Stimulated activated CD4-positive, alpha-beta T cell treated with anti-CD3 and anti-CD28 coated beads, TNF-alpha, amount 100 ng/mL, for 48 hours (primary cell): ENCODE measurements at regions not wholly inside any gene's neighbourhood (a gene's known extent, or its start where the extent isn't known, plus 50 kb on each side); places are given as distances from the start of the nearest gene placed in this dataset.

ENCODE experiments used
- DNase-seq, 3 donors: peaks; one replicate each; pipeline ENCODE4 v3.0.0-alpha.2; 2020; ENCODE audit warnings: low read depth in 3 of 3

DNA sequence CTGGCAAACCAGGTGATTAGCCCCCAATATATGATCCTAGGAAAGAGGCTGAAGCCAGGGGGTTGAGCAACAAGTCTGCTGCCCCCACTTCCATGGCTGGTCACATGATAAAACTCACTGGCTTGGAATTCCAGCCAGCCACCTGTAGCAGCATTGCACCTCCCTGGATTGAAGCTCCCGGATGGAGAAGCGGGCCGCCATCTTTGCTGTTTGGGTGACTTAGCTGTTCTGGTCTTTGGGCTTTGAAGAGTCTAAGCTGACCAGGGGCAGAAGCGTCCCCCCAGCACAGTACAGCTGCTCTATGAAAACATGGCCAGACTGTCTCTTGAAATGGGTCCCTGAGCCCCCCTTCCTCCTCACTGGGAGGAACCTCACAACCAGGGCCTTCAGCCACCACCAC, 610.2 kb downstream of the ANXA1 start:
- DNase-seq, result no peak

DNA sequence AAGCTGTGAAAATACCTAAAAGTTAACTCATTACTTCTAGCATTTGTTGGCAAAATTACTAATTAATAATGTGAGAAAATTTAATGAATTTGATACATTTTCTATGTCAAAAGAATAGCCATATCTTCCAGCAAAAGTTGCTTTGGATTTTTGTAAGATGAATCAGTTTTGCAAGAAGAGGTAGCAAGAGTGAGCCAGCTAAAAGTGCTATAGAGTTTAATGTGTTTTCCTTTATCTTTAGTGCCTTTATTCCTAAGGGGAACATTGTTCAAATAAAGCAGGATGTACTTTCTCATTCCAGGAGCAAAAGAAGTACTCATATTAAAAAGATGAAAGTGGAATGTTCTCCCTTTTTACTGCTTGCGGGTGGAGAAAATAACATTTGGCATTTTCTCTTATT, 622.2 kb downstream of the ANXA1 start:
- DNase-seq, result no peak

DNA sequence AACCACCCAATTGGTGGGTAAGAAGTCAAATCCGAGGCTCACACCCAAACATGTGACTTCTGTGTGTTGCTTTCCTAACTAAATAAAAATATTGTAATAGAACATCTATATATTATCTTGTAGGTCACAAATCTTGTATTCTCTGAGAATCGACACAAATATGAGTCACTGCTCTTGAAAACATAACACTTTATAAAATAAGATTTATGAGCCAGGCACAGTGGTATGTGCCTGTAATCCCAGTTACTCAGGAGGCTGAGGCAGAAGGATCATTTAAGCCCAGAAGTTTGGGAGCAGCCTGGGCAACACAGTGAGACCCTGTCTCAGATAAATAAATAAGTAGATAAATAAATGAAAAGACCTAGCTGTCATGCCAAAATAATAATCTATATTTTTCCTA, 624.1 kb downstream of the ANXA1 start:
- DNase-seq, result no peak

DNA sequence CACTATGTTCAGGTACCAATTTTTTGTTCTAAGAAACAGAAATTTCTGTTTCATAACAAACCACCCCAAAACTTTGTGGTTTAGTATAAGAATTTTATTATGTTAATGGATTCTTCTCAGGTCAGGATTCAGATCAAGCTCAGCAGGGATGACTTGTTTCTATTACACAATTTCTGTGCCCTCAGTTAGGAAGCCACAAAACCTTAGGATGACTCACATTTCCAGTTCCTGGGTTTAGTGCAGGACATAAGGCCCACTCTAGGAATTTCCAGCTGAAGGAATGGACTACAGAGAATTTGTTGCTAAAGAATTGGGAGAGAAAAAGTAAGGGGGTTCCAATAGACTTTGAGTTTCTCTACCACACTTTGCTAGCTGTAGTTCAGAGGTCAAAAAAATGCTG, 629.3 kb downstream of the ANXA1 start:
- DNase-seq, result no peak

DNA sequence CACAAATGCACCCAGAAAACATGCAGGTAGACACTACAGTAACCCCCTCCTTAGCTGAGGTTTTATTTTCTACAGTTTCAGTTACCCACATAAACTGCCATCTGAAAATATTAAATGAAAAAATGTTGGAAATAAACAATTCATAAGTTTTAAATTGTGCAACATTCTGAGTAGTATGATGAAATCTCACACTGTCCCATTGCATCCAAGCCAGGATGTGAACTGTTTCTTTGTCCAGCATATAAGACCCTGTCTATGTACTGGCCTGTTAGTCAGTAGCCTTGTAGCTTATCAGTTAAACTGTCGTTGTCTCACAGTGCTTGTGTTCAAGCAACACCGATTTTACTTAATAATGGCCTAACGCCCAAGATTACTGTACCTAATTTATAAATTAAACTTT, 630.5 kb downstream of the ANXA1 start:
- DNase-seq, result no peak

DNA sequence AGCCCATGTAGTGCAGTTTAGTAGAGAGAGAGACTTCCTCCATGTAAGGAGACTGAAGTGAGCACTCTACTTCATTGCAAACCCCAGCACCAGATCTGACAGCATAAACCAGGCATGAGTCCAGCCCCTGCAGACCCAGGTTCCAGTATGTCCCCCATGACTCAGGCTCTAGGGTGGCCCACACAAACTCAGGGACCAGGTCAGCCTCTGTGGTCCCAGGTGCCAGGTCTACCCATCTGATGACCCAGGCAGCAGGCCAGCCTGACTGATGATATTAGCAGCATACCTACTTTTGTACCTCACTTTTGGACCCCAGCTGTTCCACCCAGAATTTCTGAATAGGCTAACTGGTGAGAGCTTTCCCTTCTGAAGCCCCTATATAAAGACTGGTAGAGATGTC, 647.8 kb downstream of the ANXA1 start:
- DNase-seq, result no peak

DNA sequence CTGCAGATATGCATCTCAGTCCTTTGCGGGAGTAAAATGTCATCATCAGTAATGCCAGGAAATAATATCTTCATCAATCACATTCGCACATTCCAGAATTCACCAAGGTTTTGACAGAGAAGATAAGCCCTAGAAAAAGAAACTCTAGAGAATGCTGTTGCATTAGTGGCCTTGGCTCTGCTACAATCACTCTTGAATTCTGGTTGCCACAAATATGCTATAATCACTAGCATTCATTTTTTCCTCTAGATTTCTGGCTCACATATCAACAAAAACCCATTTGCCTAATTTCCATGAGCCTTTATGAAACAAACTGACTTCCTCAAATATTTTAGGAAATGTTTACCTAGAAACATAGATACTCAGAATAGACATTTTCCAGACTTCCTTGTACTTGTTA, 653.4 kb downstream of the ANXA1 start:
- DNase-seq, result no peak

DNA sequence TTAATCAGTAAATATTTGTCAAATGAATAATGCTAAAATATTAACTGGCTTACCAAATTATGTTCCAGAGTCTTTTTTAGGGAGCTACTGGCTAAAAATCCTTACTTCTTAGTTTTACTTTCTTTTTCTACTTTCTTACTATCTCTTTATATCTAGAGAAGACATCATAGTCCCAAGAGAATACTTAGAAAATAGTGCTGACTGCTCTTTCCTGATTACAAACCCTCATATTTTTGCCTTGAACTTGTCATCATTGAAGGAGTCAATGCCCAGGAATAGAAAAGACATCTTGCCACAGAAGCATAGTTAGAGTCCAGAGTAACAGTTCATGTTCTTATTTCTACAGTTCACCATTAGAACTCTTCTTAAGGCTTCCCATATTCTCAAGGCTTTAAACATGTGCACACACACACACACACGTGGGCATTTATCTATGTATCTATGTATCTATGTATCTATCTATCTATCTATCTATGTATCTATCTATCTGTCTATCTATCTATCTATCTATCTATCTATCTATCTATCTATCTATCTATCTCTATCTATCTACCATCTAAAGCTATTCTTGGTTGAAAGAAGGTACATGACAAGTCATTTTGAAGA, 654.3 kb downstream of the ANXA1 start:
- no peak for DNase-seq

DNA sequence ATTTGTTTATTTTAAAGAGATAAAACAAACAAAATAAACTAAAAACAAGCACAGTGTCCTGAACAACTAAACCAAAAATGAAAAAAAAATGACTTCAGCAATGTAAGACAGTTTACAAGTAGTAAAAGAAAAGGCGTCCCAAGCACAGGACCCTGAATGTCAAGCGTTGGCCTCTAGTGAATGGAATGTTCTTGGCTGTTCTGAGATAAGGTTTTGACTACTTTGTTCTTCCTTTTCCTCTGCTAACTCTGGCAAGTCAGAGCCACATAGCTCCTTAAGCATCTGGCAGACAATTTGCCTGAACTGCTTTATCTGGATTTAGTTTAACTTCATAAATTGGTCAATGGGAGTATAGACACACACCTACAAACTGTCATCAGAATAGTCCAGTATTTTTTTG, 655.2 kb downstream of the ANXA1 start:
- no peak for DNase-seq

DNA sequence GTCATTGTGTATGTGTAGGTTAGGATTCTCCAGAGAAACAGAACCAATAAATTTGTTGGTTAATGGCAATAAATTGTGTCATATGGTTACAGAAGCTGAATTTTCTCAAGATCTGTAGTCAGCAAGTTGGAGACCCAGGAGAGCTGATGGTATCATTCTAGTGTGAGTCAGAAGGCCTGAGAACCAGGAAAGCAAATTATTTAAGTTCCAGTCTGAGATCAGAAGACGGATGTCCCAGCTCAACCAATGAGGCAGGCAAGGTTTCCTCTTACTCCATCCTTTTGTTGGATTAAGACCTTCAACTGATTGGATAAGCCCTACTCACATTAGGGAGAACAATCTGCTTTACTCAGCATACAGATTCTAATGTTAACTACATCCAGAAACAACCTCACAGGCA, 656.3 kb downstream of the ANXA1 start:
- DNase-seq, result no peak

DNA sequence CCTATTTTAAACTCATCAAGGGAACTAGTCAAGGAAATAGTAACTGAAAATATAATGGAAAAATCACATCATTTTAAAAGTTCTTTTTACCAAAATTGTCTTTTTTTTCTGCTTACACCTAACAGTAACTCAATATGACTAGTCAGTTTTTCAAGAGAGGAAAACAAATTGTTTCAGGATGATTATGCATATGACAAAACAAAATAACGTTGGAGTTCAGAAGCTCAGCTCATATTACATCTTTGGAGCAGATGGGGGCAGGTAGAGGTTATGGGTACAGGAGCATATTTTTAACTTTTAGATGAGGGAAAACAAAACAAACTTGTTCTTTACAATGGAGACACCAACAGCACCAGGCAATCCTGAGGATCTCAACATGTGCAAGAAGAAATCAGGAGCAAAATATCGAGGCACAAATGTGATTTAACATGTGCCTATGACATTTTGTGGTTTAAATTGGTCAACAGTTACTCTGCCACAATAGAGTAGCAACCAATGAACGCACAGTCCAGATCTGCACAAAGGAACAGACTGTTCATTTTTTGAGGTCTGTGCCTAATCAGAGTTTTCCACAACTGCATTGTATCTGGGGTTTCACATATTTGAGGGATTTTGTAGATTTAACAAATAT, 659.0 kb downstream of the ANXA1 start:
- DNase-seq, result no peak

DNA sequence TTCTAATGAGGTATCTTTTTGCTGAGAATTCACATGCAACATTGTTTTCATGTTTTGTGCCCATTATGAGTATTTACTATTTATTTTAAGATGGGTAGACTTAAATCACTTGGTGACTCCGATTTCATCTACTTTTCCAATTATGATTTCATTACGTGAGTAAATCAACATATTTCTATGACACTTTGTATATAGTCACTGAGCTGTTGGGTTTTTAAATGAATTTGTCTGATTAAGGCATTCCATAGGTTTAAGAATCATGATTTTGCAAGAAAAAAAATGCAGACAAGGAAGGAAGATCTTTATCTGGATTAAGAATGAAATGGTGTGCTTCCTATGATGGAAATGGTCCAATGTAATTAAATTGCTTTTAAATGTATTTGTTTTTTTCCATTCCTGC, 661.9 kb downstream of the ANXA1 start:
- no peak for DNase-seq

DNA sequence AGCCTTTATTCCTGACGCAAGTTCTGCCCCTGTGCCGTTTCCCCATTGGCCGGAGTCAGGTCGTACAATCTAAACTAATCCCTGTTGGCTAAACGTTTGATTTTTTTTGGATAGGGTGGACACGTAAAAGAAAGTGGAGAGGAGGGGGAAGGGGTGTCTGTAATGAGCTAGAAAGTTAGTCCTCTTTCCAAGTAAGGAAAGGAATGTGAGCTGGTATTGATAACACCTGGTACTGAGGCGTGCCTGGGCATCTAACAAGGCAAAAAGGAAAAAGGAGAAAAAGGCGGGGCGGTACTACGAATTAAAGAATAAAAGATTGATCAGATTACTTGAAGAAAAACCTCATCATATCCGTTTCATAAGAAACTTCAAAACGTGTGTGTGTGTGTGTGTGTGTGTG, 665.2 kb downstream of the ANXA1 start:
- DNase-seq, result no peak

DNA sequence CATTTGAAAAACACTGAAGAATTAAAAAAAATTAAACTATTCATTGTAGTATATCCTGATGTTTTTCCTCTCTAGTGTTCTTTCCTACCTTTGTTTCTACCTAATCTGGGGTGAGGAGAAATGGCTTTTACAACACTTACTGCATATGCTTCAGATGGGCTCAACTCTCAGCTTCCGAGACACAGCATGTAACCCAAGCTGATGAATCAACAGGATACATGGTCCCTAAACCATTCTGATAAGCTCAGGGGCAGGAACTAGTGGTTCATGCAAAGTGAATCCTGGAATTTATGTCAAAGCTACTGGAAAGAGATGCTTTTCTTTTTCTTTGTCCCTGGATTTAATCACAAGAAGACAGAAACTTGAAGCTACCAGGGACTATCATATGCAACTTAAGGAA, 672.5 kb upstream of the RORB start:
- no peak for DNase-seq

DNA sequence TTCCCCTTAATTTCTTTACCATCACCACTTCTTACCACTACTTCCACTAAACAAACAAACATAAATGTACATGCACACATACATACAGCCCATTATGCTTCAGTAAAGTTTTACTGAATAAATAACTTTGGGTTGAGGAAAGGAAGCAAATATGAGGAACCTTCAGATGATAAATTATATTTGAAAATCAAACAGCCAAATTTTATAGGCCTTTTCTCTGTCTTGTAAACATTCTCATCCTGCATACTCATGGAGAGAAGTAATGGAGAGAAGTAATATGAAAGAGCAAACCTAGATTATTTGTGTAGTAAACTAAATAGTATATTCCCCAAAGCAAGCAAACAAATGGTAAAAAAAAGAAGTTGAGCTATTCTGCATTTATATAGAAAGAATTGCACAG, 658.3 kb upstream of the RORB start:
- no peak for DNase-seq

DNA sequence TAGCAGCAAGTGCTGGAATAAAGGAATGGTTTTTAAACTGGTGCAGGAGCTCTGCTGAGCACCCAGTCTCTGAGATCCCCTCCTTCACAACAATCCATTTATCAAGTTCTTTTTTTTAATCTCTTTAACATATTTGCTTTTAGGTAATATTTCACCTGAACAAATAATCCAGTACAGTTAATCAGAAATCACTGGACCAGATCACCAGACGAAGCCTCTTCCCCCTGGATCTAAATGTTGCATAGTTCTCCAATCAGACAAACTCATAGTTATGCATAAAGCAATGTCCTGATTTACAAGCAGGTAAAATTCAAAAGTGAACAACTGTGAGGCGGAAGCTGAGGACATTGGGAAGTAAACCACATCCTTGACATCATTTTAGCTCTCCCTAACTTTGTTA, 657.7 kb upstream of the RORB start:
- DNase-seq, result no peak

DNA sequence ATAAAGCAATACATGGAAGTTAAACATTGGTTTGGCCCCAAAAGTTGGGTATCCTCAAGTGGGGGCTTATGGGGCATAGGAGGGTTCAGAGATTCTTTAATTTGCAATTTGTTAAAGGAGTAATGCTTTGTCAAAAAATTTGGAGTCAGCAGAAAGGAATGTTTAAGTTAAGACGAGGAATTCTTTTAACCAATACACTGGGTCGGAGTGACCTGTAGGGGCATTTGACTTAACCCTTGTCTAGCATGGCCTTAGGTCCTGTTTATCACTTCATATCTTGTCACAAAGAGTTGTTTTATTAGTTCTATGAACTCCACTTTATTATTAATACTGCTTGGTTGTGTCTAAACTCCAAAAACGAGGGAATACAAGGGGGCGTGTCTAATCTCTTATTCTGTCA, 656.1 kb upstream of the RORB start:
- no peak for DNase-seq

DNA sequence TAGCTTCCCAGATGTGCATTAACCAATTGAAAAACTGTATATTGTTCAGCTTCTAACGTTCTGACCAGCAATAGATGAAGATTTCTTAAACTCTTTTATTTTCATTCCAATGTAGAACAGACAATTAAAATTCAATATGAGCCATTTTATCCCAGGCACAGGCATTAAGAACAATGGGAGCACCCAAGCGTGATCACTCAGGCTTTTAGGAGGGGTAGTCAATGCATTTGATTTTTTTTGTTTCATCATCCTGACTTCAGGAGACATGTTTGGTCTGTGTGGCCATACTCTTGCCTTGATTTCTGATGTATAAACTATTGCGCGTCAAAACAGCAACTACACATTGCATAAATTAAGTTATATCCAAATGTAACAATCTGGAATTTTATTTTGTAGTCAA, 653.0 kb upstream of the RORB start:
- DNase-seq, result no peak

DNA sequence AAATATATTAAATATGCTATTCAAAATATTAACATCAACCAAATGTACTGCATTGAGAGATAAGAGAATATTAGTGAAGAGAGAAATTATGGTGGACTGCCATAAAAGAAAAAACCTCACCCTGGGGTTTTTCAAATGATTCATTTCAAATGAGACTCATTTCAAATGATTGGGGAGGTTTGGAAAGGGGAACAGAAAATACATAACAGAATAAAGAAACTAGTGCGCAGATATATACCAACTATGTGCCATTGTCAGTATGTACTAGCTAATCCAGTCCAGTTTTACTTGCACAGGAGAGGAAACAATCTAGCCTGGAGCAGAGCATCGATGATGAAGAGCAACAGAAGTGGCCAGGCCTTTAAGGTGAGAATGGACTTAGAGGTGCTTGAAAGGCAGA, 651.6 kb upstream of the RORB start:
- no peak for DNase-seq

DNA sequence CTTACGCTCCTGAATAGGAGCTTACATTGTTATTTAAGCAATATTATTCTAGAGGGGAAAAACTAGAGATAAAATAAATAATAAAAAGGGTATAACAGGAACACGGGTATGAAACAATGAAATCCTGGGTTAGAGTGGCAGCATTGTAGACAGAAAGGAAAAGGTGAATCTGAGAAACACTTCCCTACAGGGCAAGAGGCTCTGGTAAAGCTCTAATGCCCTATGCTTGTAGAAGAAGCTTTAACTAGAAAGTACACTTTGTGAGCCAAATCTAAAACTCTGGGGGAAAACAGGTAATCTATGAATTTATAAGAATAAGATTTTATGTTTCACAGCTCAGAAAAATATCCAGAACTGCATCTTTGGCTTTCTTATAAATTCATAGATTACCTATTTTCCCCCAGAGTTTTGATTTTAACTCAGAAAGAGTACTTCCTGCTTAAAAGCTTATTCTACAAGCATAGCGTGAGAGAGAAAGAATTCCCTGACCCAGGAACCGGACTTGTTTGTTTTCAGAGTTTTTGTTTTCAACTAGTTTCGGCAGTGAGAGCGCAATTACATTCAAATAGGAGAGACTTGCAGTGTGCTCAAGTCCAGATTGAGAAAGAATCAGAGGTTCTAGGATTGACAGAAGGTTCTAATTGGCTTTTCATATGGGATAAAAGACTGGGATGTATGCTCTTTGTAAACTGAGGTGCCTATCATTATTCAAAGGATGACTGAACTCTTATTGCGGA, 651.0 kb upstream of the RORB start:
- DNase-seq, result no peak

DNA sequence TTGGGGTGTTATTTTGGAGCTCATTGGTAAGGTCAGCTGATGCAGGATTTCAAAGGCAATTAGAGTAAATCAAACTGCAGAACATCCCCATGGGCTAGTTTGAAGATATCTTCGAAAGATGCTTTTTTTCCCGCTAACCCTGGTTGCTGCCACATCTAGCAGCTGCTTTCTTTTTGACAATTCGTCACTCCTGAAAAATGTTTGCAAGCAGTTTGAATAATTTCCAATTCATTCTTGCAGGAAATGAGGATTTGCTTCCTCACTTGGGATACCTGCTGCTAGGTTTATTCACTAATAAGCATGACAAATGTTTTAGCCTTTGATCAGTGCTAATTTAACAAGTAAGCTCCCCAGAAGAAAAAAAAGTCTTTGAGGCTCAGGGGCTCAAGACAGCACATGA, 649.6 kb upstream of the RORB start:
- no peak for DNase-seq

DNA sequence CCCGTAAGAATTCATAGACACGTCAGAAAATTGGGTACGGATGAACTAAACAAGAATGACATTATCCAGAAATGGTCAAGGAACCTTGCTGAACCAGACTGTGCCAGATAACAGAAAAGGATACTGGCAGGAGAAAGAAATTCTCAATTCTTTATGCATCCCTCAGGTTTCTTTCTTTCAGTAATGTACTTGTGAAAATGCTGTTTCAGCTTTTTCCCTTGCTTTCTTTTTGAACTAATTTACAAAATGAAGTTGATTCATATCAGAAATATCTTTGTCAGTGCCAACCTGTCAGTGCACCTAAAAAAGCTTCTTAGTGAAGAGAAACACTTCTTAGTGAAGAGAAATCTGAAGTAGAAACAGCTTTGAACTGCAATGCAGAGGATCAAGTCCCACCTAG, 643.6 kb upstream of the RORB start:
- no peak for DNase-seq

DNA sequence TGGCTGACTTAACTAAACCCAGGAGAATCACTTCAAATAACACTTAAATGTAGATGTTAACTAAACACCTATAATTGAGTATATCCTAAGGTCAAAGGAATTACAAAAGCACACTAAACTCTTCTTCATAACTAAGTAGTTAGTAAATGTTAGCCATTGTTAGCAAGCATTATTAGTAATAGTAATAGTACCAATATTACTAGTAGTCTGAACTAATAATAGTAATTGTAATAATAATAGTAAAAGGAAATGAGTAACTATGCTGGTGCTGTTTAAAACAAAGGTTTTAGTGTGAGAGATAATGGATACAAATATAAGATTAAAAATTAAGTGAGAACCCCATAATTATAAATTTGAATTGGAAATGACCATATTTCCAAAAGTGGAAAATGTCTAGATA, 641.9 kb upstream of the RORB start:
- no peak for DNase-seq

DNA sequence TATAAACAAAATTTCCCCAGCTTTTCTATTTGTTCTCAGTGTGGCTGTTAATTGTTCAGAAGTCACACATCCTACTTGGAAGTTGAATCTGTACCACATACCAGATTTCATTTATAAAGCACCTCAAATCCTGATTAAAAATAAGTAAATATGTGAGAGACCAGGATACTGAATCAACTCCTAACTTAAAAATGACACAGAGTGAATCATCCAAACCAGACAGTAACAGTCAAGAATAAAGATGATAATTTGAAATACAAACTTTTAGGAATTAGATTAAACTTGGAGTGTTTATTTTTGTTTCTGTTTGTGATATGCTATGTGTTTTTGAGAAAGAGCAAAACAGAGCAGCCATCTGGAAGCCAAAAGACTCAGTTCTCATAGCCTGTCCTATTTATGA, 633.2 kb upstream of the RORB start:
- no peak for DNase-seq
